ENCODE measurements at regions not wholly inside any gene's neighbourhood (a gene's known extent, or its start where the extent isn't known, plus 50 kb on each side); places are given as distances from the start of the nearest gene placed in this dataset.

DNA sequence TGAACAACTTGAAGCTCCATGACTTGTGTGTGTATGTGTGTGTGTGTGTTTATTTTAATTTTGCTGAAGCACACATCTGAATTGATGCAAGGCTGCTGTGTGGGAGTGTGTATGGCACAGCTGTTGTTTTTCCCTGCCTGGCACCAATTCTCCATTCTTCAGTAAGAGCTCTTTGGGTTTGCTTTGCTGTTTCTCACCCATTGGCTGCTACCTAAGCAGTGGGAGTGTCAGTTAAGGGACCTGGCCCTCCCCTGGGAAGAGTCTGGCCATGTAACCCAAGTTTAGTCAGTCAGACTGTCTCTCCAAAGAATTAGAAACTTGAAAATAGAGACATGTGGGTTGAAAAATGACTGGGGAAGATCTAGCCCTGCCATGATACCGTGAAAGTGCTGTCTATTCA, 126.2 kb upstream of the SYNPR start:
- Histone ChIP-seq H3K27ac (no peak overlapping the region), H3K9me3 (no peaks in the 10 kb centered on the region), H3K27me3 (no peaks in the 10 kb centered on the region), H3K36me3 (no peaks in the 10 kb centered on the region), H3K4me1 (peaks cover 0 to 6% (median 0%) of the 10 kb centered on the region in 12 donors), H3K4me3 (no peak overlapping the region)
- TF ChIP-seq CTCF (IDR thresholded peaks at IDR 0.05) (no peak), POLR2A (IDR thresholded peaks at IDR 0.05) (no peak)
- 77 to 100% (median 84%) methylated on average over 1 of the region's 1 CpG for WGBS, 4 donors
- DNase-seq (no peak), ATAC-seq (no peak)
- intact Hi-C loops (cut with DNase I) = no loop called here

GRCh38 chr3:63159764-63160163, 118.3 kb upstream of the SYNPR start:
- no peaks in the 10 kb centered on the region for H3K4me1 ChIP-seq
- TF ChIP-seq POLR2A (IDR thresholded peaks at IDR 0.05) = no peak
- TF ChIP-seq CTCF (IDR thresholded peaks at IDR 0.05) = no peak
- H3K27ac ChIP-seq = no peak overlapping the region
- H3K9me3 ChIP-seq = no peaks in the 10 kb centered on the region
- no peaks in the 10 kb centered on the region for H3K27me3 ChIP-seq
- H3K36me3 ChIP-seq = no peaks in the 10 kb centered on the region
- no peak overlapping the region for H3K4me3 ChIP-seq
- DNase-seq (no peak), ATAC-seq (no peak)
- intact Hi-C loops (cut with DNase I) = no loop called here
- 71 to 80% (median 80%) methylated on average over 2 of the region's 2 CpGs for WGBS, 4 donors

GRCh38 chr3:63167113-63167512, 111.0 kb upstream of the SYNPR start:
- DNase-seq (no peak), ATAC-seq (no peak)
- H3K27ac ChIP-seq = no peak overlapping the region
- WGBS, 4 donors = 59 to 71% (median 67%) methylated on average over 4 of the region's 4 CpGs
- H3K36me3 ChIP-seq = no peaks in the 10 kb centered on the region
- intact Hi-C loops (cut with DNase I) = no loop called here
- H3K4me3 ChIP-seq = no peak overlapping the region
- no peaks in the 10 kb centered on the region for H3K27me3 ChIP-seq
- no peak for TF ChIP-seq POLR2A (IDR thresholded peaks at IDR 0.05)
- no peak for TF ChIP-seq CTCF (IDR thresholded peaks at IDR 0.05)
- H3K9me3 ChIP-seq = peaks cover 0 to under 1% (median 0%) of the 10 kb centered on the region in 12 donors
- no peaks in the 10 kb centered on the region for H3K4me1 ChIP-seq

- Histone ChIP-seq H3K36me3 (no peaks in the 10 kb centered on the region), H3K9me3 (peaks cover 0 to 11% (median 0%) of the 10 kb centered on the region in 12 donors), H3K4me1 (no peaks in the 10 kb centered on the region), H3K27me3 (no peaks in the 10 kb centered on the region), H3K4me3 (no peak overlapping the region), H3K27ac (no peak overlapping the region)
- DNase-seq (no peak), ATAC-seq (no peak)
- TF ChIP-seq POLR2A (IDR thresholded peaks at IDR 0.05) (no peak), CTCF (IDR thresholded peaks at IDR 0.05) (no peak)
- intact Hi-C loops (cut with DNase I) = no loop called here
Measured at GRCh38 chr3:63168179-63168578, 109.9 kb upstream of the SYNPR start.

All from heart left ventricle (tissue), 16 donors.